Progenitor cell of endocrine pancreas (in vitro differentiated cells): ENCODE measurements at regions not wholly inside any gene's neighbourhood (a gene's known extent, or its start where the extent isn't known, plus 50 kb on each side); places are given as distances from the start of the nearest gene placed in this dataset.

ENCODE experiments used
- DNase-seq: peaks from one replicate; pipeline ENCODE4 v3.0.0; 2021; ENCODE audit warnings: low spot score; ENCODE audit not compliant: unreplicated experiment
- H3K27ac Mint-ChIP-seq: 2 replicates; pipeline ENCODE4 v1.8.0; 2021; ENCODE audit warnings: mild to moderate bottlenecking, moderate library complexity, mixed read lengths
- H3K27me3 Mint-ChIP-seq: 2 replicates; pipeline ENCODE4 v1.8.0; 2021; ENCODE audit warnings: mixed read lengths
- H3K36me3 Mint-ChIP-seq: 2 replicates; pipeline ENCODE4 v1.8.0; 2022; ENCODE audit warnings: mixed read lengths; ENCODE audit not compliant: insufficient read depth
- H3K4me1 Mint-ChIP-seq: 2 replicates; pipeline ENCODE4 v1.8.0; 2021; ENCODE audit warnings: low read depth, mixed read lengths
- H3K4me3 Mint-ChIP-seq: 2 replicates; pipeline ENCODE4 v1.8.0; 2021; ENCODE audit warnings: low read depth, mild to moderate bottlenecking, moderate library complexity, mixed read lengths
- H3K9me3 Mint-ChIP-seq: 2 replicates; pipeline ENCODE4 v1.8.0; 2021; ENCODE audit warnings: low read depth, mixed read lengths
- CTCF ChIP-seq: fragments of 200-600 bp; sonication (generic); IDR thresholded peaks from one replicate; pipeline ENCODE4 v1.5.0; 2021; ENCODE audit warnings: antibody characterized with exemption, mild to moderate bottlenecking; ENCODE audit not compliant: unreplicated experiment

- peaks cover 7% of the 10 kb centered on the region for H3K4me1 Mint-ChIP-seq
- no peak overlapping the region for H3K4me3 Mint-ChIP-seq
- no peak for TF ChIP-seq CTCF
- peaks cover 28% of the 10 kb centered on the region for H3K27me3 Mint-ChIP-seq
- DNase-seq, result no peak
- no peak overlapping the region for H3K27ac Mint-ChIP-seq
- no peaks in the 10 kb centered on the region for H3K36me3 Mint-ChIP-seq
- no peaks in the 10 kb centered on the region for H3K9me3 Mint-ChIP-seq
These were observed 242.3 kb downstream of the SOX9 start for GRCh38 chr17:72363089-72363610.

- no peak for TF ChIP-seq CTCF
- no peak for DNase-seq
- no peak overlapping the region for H3K27ac Mint-ChIP-seq
- H3K4me3 Mint-ChIP-seq, result no peak overlapping the region
- no peaks in the 10 kb centered on the region for H3K4me1 Mint-ChIP-seq
- H3K27me3 Mint-ChIP-seq, result peaks cover 20% of the 10 kb centered on the region
- H3K9me3 Mint-ChIP-seq, result no peaks in the 10 kb centered on the region
- H3K36me3 Mint-ChIP-seq, result no peaks in the 10 kb centered on the region
These were observed 245.1 kb downstream of the SOX9 start for GRCh38 chr17:72365857-72366414.

- no peaks in the 10 kb centered on the region for H3K36me3 Mint-ChIP-seq
- no peaks in the 10 kb centered on the region for H3K4me1 Mint-ChIP-seq
- DNase-seq, result no peak
- H3K4me3 Mint-ChIP-seq, result no peak overlapping the region
- no peak for TF ChIP-seq CTCF
- no peak overlapping the region for H3K27ac Mint-ChIP-seq
- H3K27me3 Mint-ChIP-seq, result peaks cover 20% of the 10 kb centered on the region
- no peaks in the 10 kb centered on the region for H3K9me3 Mint-ChIP-seq
These were observed 245.8 kb downstream of the SOX9 start for GRCh38 chr17:72366626-72367025.

- Mint-ChIP-seq H3K36me3 (no peaks in the 10 kb centered on the region), H3K4me1 (no peaks in the 10 kb centered on the region), H3K27me3 (peaks cover 17% of the 10 kb centered on the region), H3K4me3 (no peak overlapping the region), H3K27ac (no peak overlapping the region), H3K9me3 (no peaks in the 10 kb centered on the region)
- DNase-seq, result no peak
- TF ChIP-seq CTCF, result no peak
These were observed 247.4 kb downstream of the SOX9 start for GRCh38 chr17:72368191-72368590.

- no peak for DNase-seq
- H3K36me3 Mint-ChIP-seq, result no peaks in the 10 kb centered on the region
- peaks cover 17% of the 10 kb centered on the region for H3K27me3 Mint-ChIP-seq
- H3K4me1 Mint-ChIP-seq, result no peaks in the 10 kb centered on the region
- no peak for TF ChIP-seq CTCF
- H3K4me3 Mint-ChIP-seq, result no peak overlapping the region
- no peak overlapping the region for H3K27ac Mint-ChIP-seq
- no peaks in the 10 kb centered on the region for H3K9me3 Mint-ChIP-seq
These were observed 248.5 kb downstream of the SOX9 start for GRCh38 chr17:72369366-72369765.
